ENCODE measurements at regions not wholly inside any gene's neighbourhood (a gene's known extent, or its start where the extent isn't known, plus 50 kb on each side); places are given as distances from the start of the nearest gene placed in this dataset.

DNA sequence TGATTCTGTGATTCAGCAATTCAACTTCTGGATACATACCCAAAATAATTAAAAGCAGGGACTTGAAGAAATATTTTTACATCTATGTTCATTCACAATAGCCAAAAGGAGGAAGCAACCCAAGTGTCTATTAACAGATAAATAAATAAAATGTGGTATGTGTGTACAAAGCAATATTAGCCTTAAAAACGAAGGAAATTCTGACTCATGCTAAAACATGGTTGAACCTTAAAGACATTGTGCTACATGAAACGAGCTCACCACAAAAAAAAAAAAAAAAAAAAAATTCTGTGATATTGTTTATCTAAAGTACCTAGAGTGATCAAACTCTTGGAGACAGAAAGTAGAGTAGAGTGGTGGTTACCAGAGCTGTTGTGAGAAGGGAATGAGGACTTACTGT is 54.8 kb upstream of the TFAP2D start:
- no peak for DNase-seq
- intact Hi-C loops (cut with DNase I) = no loop called here
- ATAC-seq (ENCODE audit: poor library complexity) = no peak

DNA sequence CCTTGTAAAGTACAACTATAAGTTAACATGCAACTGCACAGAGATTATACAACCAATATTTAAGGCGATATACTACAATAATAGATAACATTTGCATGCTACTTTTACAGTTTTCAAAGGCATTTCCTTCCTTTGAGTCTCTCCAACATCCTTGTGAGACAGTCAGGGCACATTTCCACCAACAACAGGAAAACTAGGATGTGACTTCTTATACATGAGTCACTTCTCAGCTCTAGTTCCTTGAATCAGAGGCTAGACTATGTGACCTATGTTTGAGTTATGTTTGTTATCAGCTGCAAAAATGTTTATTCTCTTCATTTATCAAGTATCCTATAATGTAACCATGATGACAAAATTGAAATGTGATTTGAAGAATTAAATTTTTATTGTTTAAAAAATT is 51.7 kb upstream of the TFAP2D start:
- intact Hi-C loops (cut with DNase I) = no loop called here
- ATAC-seq (ENCODE audit: poor library complexity) (no peak), DNase-seq (no peak)

Measured in Right ventricle myocardium superior (tissue), 1 donor.